Panc1 (cell line): ENCODE measurements at regions not wholly inside any gene's neighbourhood (a gene's known extent, or its start where the extent isn't known, plus 50 kb on each side); places are given as distances from the start of the nearest gene placed in this dataset.

ENCODE experiments used
- ATAC-seq: fragments of 200-7000 bp; cut with Tn5 transposase; 2 replicates; pipeline ENCODE4 v1.9.1; 2020; ENCODE audit warnings: mild to moderate bottlenecking, moderate library complexity
- BruUV-seq: library from RNA; stranded (reverse); fragments of 400-500 nt; replicated peaks from 2 replicates; lab custom pipeline; 2021; lab: Mats Ljungman, UMichigan
- CTCF ChIA-PET: fragments of 300-600 bp; sonication (Branson Sonifier 250); formaldehyde crosslinking; loops from one replicate; lab custom pipeline; 2022; ENCODE audit warnings: antibody characterized with exemption; lab: Charles Lee
- POLR2A ChIA-PET: fragments of 300-600 bp; sonication (Branson Sonifier 250); formaldehyde crosslinking; loops from one replicate; lab custom pipeline; 2022; ENCODE audit warnings: antibody characterized with exemption; lab: Charles Lee
- DNase-seq: peaks from one replicate; pipeline ENCODE4 v3.0.0-alpha.2; 2010; ENCODE audit warnings: low read depth, low spot score
- H3K27ac ChIP-seq: 2 replicates; pipeline ENCODE4 v1.5.1; 2011; ENCODE audit warnings: mild to moderate bottlenecking, low read length, inconsistent platforms
- H3K27me3 ChIP-seq: fragments of 200-500 bp; sonication (Bioruptor generic); 2 replicates; pipeline ENCODE4 v1.6.0; 2014; ENCODE audit warnings: low read length, inconsistent platforms; ENCODE audit not compliant: control insufficient read depth, insufficient read depth
- H3K36me3 ChIP-seq: fragments of 200-500 bp; sonication (Bioruptor generic); 2 replicates; pipeline ENCODE4 v1.5.1; 2014; ENCODE audit warnings: inconsistent platforms, mild to moderate bottlenecking, low read length, moderate library complexity; ENCODE audit not compliant: control insufficient read depth, insufficient read depth
- H3K4me1 ChIP-seq: 2 replicates; pipeline ENCODE4 v1.5.1; 2011; ENCODE audit warnings: inconsistent platforms, mild to moderate bottlenecking, low read length, moderate library complexity; ENCODE audit not compliant: control insufficient read depth, insufficient read depth
- H3K4me3 ChIP-seq, 2 experiments: 2 replicates each; pipeline ENCODE4 v1.5.1; 2011 to 2012; ENCODE audit warnings: low read depth in 2 of 2, low read length in 2 of 2, mild to moderate bottlenecking in 2 of 2, inconsistent platforms in 1 of 2, moderate library complexity in 1 of 2
- H3K9me3 ChIP-seq: fragments of 200-500 bp; sonication (Bioruptor generic); 2 replicates; pipeline ENCODE4 v1.5.1; 2014; ENCODE audit warnings: low read depth, mild to moderate bottlenecking, inconsistent platforms, low read length, moderate library complexity; ENCODE audit not compliant: control insufficient read depth, insufficient read depth
- POLR2AphosphoS5 ChIP-seq: IDR thresholded peaks from 2 replicates; pipeline ENCODE4 v1.6.1; 2012; ENCODE audit warnings: mild to moderate bottlenecking, low read depth, low read length, moderate library complexity
- SIN3A ChIP-seq: IDR thresholded peaks from 2 replicates; pipeline ENCODE4 v1.6.1; 2012; ENCODE audit warnings: low read depth, mild to moderate bottlenecking, low read length, moderate library complexity, borderline replicate concordance; ENCODE audit not compliant: insufficient read depth
- TCF7L2 ChIP-seq: IDR thresholded peaks from 2 replicates; pipeline ENCODE4 v1.6.1; 2011; ENCODE audit warnings: mild to moderate bottlenecking, low read depth, low read length, inconsistent platforms
- in situ Hi-C: cut with HindIII; loops from 2 replicates; pipeline ENCODE4 v1.10.0; 2016; ENCODE audit warnings: low sequenced_read_pairs, low pct_unique_long_range_greater_than_20kb
- intact Hi-C: fragments of 100-400 bp; cut with micrococcal nuclease; formaldehyde crosslinking; loops from one replicate; pipeline ENCODE4 v1.10.0; 2022; ENCODE audit not compliant: unreplicated experiment
- TF ChIP-seq, protein P1 (sequence below), 2 experiments: IDR thresholded peaks; 2 replicates each; pipeline ENCODE4 v1.6.1; 2011 to 2012; ENCODE audit warnings: low read depth in 2 of 2, control low read depth in 1 of 2, low read length in 1 of 2, mild to moderate bottlenecking in 1 of 2, moderate library complexity in 1 of 2; ENCODE audit not compliant: insufficient read depth in 1 of 2
- TF ChIP-seq, protein P2 (sequence below): fragments of 450-650 bp; IDR thresholded peaks from 2 replicates; pipeline ENCODE4 v1.5.1; 2017; ENCODE audit warnings: mild to moderate bottlenecking

DNA sequence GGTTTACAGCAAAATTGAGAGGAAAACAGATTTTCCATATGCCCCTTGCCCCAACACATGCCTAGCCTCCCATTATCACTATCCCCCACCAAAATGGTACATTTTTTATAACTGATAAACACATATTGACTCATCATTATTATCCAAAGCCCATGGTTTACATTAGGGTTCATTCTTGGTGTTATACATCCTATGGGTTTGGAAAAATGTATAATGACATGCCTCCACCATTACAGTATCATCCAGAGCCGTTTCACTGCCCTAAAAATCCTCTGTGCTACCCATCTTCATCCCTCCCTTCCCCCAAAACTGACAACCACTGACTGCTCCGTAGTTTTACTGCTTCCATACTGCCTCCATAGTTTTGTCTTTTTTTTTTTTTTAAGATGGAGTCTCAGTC, 111.1 kb downstream of the ACTL7B start:
- no TSS peak for BruUV-seq

DNA sequence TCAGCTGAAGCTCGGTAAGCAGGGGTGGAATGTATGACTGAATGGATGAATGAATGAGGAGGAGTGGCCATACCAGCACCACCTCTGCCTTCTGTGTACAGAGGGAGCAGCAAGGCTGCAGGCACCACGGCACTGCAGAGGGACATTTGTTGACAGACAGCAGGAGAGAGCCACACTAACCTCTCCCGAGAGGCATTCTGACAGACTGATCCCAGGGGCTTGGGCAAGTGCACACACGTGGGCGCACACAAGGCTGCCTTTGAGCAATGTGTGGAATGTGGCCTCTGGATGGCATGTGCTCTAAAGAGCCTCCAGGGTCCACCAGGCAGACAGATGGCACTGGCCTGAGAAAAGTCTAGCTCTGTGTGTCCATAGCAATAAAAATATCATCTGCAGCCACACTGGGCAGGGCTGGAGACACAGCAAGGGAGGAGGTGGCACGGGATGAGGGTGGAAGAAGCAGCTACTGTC, 111.8 kb downstream of the ACTL7B start:
- POLR2A ChIA-PET, result no interaction called here
- BruUV-seq, result no TSS peak
- no peaks in the 10 kb centered on the region for H3K9me3 ChIP-seq
- no peak overlapping the region for H3K27ac ChIP-seq
- no peak for TF ChIP-seq POLR2AphosphoS5
- TF ChIP-seq TCF7L2, result no peak
- TF ChIP-seq, protein P1, sequence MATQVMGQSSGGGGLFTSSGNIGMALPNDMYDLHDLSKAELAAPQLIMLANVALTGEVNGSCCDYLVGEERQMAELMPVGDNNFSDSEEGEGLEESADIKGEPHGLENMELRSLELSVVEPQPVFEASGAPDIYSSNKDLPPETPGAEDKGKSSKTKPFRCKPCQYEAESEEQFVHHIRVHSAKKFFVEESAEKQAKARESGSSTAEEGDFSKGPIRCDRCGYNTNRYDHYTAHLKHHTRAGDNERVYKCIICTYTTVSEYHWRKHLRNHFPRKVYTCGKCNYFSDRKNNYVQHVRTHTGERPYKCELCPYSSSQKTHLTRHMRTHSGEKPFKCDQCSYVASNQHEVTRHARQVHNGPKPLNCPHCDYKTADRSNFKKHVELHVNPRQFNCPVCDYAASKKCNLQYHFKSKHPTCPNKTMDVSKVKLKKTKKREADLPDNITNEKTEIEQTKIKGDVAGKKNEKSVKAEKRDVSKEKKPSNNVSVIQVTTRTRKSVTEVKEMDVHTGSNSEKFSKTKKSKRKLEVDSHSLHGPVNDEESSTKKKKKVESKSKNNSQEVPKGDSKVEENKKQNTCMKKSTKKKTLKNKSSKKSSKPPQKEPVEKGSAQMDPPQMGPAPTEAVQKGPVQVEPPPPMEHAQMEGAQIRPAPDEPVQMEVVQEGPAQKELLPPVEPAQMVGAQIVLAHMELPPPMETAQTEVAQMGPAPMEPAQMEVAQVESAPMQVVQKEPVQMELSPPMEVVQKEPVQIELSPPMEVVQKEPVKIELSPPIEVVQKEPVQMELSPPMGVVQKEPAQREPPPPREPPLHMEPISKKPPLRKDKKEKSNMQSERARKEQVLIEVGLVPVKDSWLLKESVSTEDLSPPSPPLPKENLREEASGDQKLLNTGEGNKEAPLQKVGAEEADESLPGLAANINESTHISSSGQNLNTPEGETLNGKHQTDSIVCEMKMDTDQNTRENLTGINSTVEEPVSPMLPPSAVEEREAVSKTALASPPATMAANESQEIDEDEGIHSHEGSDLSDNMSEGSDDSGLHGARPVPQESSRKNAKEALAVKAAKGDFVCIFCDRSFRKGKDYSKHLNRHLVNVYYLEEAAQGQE (IDR thresholded peaks at IDR 0.05; ENCODE audit: insufficient read depth in 1 of 2, low read depth in 2 of 2, low read length in 1 of 2), result no peak
- no peak for TF ChIP-seq SIN3A
- TF ChIP-seq, protein P2, sequence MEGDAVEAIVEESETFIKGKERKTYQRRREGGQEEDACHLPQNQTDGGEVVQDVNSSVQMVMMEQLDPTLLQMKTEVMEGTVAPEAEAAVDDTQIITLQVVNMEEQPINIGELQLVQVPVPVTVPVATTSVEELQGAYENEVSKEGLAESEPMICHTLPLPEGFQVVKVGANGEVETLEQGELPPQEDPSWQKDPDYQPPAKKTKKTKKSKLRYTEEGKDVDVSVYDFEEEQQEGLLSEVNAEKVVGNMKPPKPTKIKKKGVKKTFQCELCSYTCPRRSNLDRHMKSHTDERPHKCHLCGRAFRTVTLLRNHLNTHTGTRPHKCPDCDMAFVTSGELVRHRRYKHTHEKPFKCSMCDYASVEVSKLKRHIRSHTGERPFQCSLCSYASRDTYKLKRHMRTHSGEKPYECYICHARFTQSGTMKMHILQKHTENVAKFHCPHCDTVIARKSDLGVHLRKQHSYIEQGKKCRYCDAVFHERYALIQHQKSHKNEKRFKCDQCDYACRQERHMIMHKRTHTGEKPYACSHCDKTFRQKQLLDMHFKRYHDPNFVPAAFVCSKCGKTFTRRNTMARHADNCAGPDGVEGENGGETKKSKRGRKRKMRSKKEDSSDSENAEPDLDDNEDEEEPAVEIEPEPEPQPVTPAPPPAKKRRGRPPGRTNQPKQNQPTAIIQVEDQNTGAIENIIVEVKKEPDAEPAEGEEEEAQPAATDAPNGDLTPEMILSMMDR, result no peak
- no peak for DNase-seq
- CTCF ChIA-PET, result no interaction called here
- no peaks in the 10 kb centered on the region for H3K27me3 ChIP-seq
- H3K36me3 ChIP-seq, result no peaks in the 10 kb centered on the region
- no peak overlapping the region for H3K4me3 ChIP-seq
- in situ Hi-C loops (no loop called here), intact Hi-C loops (no loop called here)
- ATAC-seq, result no peak
- no peaks in the 10 kb centered on the region for H3K4me1 ChIP-seq

More for the DNA sequence above, 111.1 kb downstream of the ACTL7B start:
- CTCF ChIA-PET, result no interaction called here
- no peak for DNase-seq
- Histone ChIP-seq H3K4me1 (no peaks in the 10 kb centered on the region), H3K27me3 (no peaks in the 10 kb centered on the region), H3K4me3 (no peak overlapping the region), H3K36me3 (no peaks in the 10 kb centered on the region), H3K9me3 (no peaks in the 10 kb centered on the region), H3K27ac (no peak overlapping the region)
- intact Hi-C loops (no loop called here), in situ Hi-C loops (no loop called here)
- no peak for ATAC-seq
- POLR2A ChIA-PET, result no interaction called here
- no peak for TF ChIP-seq TCF7L2
- TF ChIP-seq SIN3A, result no peak
- TF ChIP-seq POLR2AphosphoS5, result no peak
- TF ChIP-seq, protein P1 (IDR thresholded peaks at IDR 0.05; ENCODE audit: insufficient read depth in 1 of 2, low read depth in 2 of 2, low read length in 1 of 2), result no peak
- TF ChIP-seq, protein P2, result no peak
